SK-N-MC (cell line): ENCODE measurements at regions not wholly inside any gene's neighbourhood (a gene's known extent, or its start where the extent isn't known, plus 50 kb on each side); places are given as distances from the start of the nearest gene placed in this dataset.

Experiments used
- EZH2 ChIP-seq: fragments of 200-600 bp; sonication (generic); IDR thresholded peaks from one replicate; pipeline ENCODE4 v1.6.1; 2017; ENCODE audit warnings: antibody characterized with exemption
- FOXP2 ChIP-seq: optimal IDR thresholded peaks from 2 replicates; pipeline ENCODE3; 2011; ENCODE audit warnings: mild to moderate bottlenecking, moderate library complexity; ENCODE audit not compliant: insufficient read depth; ENCODE audit errors: extremely low read length, control extremely low read depth
- POLR2AphosphoS5 ChIP-seq: IDR thresholded peaks from 2 replicates; pipeline ENCODE4 v1.6.1; 2012; ENCODE audit warnings: mild to moderate bottlenecking, low read depth, low read length, borderline replicate concordance

DNA sequence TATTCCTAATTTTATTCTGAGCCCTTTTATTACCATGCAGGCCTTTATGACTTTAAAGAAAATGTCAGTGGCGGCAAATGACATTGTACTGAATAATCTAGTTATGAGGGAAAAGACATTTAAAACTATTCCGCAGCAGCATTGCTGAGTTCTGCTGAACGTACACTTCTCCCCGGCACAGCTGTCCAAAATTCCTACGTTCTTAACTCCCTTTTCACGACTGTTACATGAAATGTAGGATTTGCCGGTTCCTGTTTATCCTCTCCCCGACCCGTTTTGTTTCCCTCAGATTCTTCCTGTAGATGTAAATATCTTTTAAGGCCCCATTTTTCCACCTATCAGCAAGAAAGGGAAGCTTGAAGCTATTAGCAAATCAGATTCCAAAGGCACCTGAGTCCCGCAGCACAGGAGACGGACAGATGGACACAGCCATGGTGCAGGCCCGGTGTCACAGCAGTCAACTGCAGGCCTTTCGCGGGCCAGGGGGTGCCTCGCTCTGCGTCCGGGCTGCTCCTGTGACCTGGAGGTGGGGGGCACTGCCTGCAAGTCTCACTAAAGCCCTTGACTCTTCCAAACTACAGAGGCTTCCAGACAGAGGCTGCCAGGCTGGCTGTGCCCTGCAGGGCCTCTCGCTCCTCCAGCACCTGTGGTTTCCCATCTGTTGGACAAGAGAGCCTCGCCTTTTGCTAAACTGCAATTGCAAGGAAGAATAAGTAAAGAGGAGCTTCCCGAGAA, 485.0 kb upstream of the MGMT start:
- TF ChIP-seq POLR2AphosphoS5 (no peak), EZH2 (no peak), FOXP2 (no peak)
